ENCODE measurements at regions not wholly inside any gene's neighbourhood (a gene's known extent, or its start where the extent isn't known, plus 50 kb on each side); places are given as distances from the start of the nearest gene placed in this dataset.

DNA sequence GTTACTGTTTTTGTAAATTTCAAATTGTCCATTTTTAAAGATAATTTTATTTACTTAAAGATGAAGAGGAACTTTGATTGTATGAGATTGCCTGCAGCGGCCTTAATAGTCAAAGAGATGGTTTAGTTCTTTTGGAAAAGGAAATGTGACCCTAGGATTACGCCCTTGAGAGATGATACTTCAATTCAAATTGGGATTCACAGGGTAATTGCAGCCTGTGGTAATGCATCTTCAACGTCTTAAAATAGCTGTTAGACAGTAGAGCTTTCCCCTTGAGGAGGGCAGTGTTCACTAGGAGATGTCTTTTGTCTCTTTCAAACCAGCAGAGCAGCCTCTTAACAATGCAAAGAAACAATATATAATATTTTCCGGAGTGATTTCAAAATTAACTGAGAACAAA lies 127.1 kb downstream of the TAF11L14 start:
- no peak overlapping the region for H3K4me3 ChIP-seq (replicated peaks; ENCODE audit: insufficient read depth, low read length)
- H3K27me3 ChIP-seq (ENCODE audit: insufficient read depth, poor library complexity, severe bottlenecking), result no peaks in the 10 kb centered on the region
- DNase-seq (ENCODE audit: low read depth in 1 of 2, low spot score in 1 of 2), result no peak
- TF ChIP-seq REST (IDR thresholded peaks at IDR 0.05; ENCODE audit: insufficient replicate concordance, low read depth), result no peak
- no peak for TF ChIP-seq CTCF (IDR thresholded peaks at IDR 0.05; ENCODE audit: insufficient read depth, low read length)
- no peak overlapping the region for H3K27ac ChIP-seq (replicated peaks)

DNA sequence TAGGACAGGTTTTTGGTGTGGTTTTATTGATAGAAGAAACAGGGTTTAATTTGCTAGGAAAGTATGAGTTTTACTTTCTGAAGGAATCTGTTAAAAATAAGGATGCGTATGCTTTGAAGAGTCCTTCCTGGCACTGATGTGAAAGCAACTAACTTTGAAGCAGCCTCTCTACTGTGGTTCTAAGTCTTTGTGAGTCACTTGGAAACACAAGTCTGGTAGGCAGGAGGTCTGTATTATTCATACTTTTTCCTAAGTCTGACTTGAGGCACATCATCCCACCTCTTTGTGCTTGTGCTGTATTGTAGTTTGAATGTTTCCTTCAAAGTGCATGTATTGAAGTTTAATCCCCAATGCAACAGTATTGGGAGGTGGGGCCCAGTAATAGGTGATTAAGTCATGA lies 129.0 kb downstream of the TAF11L14 start:
- Histone ChIP-seq H3K27me3 (ENCODE audit: insufficient read depth, poor library complexity, severe bottlenecking) (no peaks in the 10 kb centered on the region), H3K4me3 (replicated peaks; ENCODE audit: insufficient read depth, low read length) (no peak overlapping the region), H3K27ac (replicated peaks) (no peak overlapping the region)
- no peak for TF ChIP-seq POLR2AphosphoS5 (IDR thresholded peaks at IDR 0.05; ENCODE audit: low read depth)
- TF ChIP-seq CTCF (IDR thresholded peaks at IDR 0.05; ENCODE audit: insufficient read depth, low read length), result no peak
- no peak for TF ChIP-seq REST (IDR thresholded peaks at IDR 0.05; ENCODE audit: insufficient replicate concordance, low read depth)
- no peak for TF ChIP-seq SPI1 (IDR thresholded peaks at IDR 0.05; ENCODE audit: borderline replicate concordance, low read depth)
- no peak for TF ChIP-seq GABPA (IDR thresholded peaks at IDR 0.05; ENCODE audit: low read depth)
- no peak for DNase-seq (ENCODE audit: low read depth in 1 of 2, low spot score in 1 of 2)

GRCh38 chr5:17766031-17766430 lies 131.8 kb downstream of the TAF11L14 start:
- no peak for TF ChIP-seq CTCF (IDR thresholded peaks at IDR 0.05; ENCODE audit: insufficient read depth, low read length)
- TF ChIP-seq SPI1 (IDR thresholded peaks at IDR 0.05; ENCODE audit: borderline replicate concordance, low read depth), result no peak
- TF ChIP-seq REST (IDR thresholded peaks at IDR 0.05; ENCODE audit: insufficient replicate concordance, low read depth), result no peak
- TF ChIP-seq POLR2AphosphoS5 (IDR thresholded peaks at IDR 0.05; ENCODE audit: low read depth), result no peak
- TF ChIP-seq GABPA (IDR thresholded peaks at IDR 0.05; ENCODE audit: low read depth), result no peak
- Histone ChIP-seq H3K4me3 (replicated peaks; ENCODE audit: insufficient read depth, low read length) (no peak overlapping the region), H3K27me3 (ENCODE audit: insufficient read depth, poor library complexity, severe bottlenecking) (no peaks in the 10 kb centered on the region), H3K27ac (replicated peaks) (peak overlapping the region; percentile 38)
- DNase-seq (ENCODE audit: low read depth in 1 of 2, low spot score in 1 of 2), result peak in 1 of 2 experiments; percentile 64

Data from HL-60 (cell line).